Ascending aorta (tissue), 2 donors: ENCODE measurements at regions not wholly inside any gene's neighbourhood (a gene's known extent, or its start where the extent isn't known, plus 50 kb on each side); places are given as distances from the start of the nearest gene placed in this dataset.

Experiments used
- DNase-seq, 2 donors: peaks; one replicate each; pipeline ENCODE4 v3.0.0-alpha.2; 2019; ENCODE audit warnings: low spot score in 2 of 2
- H3K27ac ChIP-seq, 2 donors: fragments of 200-600 bp; sonication (generic); one replicate each; pipeline ENCODE4 v1.5.1; 2016 to 2017; ENCODE audit warnings: mild to moderate bottlenecking in 1 of 2
- H3K27me3 ChIP-seq: fragments of 200-600 bp; sonication (generic); one replicate; pipeline ENCODE4 v1.5.1; 2017
- H3K36me3 ChIP-seq, 2 donors: fragments of 200-600 bp; sonication (generic); one replicate each; pipeline ENCODE4 v1.5.1; 2016
- H3K4me1 ChIP-seq, 2 donors: fragments of 200-600 bp; sonication (generic); one replicate each; pipeline ENCODE4 v1.5.1; 2016 to 2017; ENCODE audit warnings: mild to moderate bottlenecking in 1 of 2
- H3K4me3 ChIP-seq, 2 donors: fragments of 200-600 bp; sonication (generic); one replicate each; pipeline ENCODE4 v1.5.1; 2016 to 2017; ENCODE audit warnings: mild to moderate bottlenecking in 1 of 2
- H3K9me3 ChIP-seq, 2 donors: fragments of 200-600 bp; sonication (generic); one replicate each; pipeline ENCODE4 v1.5.1; 2016
- intact Hi-C: fragments of 100-400 bp; cut with DNase I; formaldehyde crosslinking; loops from one replicate; pipeline ENCODE4 v1.15.1; 2023
- TF ChIP-seq, protein P1 (sequence below), 3 experiments: fragments of 200-600 bp in 2 of 3; fragments of 450-650 bp in 1 of 3; sonication (generic) in 2 of 3; IDR thresholded peaks; one replicate each; pipeline ENCODE4 v1.5.1; 2016 to 2019; ENCODE audit warnings: antibody characterized with exemption in 3 of 3, mild to moderate bottlenecking in 1 of 3, moderate library complexity in 1 of 3

DNA sequence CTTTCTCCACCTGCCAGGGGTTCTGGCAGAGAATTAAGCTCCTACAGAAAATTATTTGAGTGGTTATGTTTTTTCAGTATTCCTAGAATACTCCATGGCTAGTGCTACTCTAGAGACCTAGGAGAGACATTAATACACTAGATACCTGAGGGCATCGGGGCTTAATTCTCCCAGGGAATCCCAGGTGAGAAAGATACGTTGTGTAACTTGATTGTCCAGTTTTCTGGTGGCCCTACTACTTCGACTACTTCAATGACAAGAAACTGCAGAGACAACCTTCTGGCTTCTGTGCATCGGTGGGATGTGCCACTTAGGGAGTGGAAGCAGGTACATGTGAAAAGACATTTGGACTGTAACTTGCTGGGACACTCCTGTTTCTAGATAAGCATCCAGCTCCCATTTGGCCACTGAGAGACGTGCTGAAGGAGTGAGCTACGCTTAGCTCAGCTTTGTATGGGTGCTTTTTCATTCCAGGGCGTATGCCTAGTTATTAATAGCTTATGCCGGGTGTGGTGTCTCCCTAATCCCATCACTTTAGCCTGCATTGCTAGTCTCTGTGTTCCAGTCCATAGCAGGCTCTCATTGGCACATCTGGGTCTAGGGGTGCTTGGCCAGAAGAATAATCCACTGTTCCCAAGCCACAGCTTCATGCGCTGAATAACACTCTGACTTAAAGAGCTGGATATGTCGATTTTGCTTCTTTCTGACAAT lies 300.7 kb downstream of the SIPA1L2 start:
- Histone ChIP-seq H3K9me3 (no peaks in the 10 kb centered on the region), H3K36me3 (no peaks in the 10 kb centered on the region), H3K27me3 (no peaks in the 10 kb centered on the region), H3K4me3 (no peak overlapping the region), H3K27ac (no peak overlapping the region), H3K4me1 (no peaks in the 10 kb centered on the region)
- intact Hi-C loops = no loop called here
- TF ChIP-seq, protein P1, sequence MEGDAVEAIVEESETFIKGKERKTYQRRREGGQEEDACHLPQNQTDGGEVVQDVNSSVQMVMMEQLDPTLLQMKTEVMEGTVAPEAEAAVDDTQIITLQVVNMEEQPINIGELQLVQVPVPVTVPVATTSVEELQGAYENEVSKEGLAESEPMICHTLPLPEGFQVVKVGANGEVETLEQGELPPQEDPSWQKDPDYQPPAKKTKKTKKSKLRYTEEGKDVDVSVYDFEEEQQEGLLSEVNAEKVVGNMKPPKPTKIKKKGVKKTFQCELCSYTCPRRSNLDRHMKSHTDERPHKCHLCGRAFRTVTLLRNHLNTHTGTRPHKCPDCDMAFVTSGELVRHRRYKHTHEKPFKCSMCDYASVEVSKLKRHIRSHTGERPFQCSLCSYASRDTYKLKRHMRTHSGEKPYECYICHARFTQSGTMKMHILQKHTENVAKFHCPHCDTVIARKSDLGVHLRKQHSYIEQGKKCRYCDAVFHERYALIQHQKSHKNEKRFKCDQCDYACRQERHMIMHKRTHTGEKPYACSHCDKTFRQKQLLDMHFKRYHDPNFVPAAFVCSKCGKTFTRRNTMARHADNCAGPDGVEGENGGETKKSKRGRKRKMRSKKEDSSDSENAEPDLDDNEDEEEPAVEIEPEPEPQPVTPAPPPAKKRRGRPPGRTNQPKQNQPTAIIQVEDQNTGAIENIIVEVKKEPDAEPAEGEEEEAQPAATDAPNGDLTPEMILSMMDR (IDR thresholded peaks at IDR 0.05) = no peak
- DNase-seq = no peak

DNA sequence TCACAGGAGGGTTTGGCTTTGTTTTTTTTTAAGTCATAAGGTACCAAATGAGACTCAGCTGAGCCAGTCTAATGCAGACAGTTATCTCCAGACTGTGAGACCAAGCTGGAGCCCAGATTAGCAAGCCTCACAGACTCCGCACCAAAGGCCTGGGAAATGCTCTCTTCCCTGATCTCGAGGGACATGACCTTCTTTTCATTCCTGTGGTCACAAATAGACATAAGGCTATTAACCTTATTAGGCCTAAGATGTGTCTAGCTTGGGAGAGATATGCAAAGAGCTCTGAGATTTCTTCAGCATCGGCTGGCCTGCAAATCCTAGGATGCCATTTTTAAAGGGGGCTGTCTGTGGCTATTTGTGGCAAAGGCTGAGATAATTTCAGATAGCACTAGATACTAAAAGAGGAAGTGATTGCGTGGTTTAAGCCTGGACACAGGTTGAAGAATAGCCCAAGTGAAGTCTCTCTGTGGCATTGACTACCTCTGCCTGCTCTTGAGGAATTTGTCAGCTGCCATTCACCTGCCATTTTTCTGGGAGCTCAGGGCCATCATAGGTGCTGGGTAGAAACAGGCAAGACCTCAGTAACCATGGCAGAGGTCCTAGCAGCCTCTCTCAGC lies 301.3 kb downstream of the SIPA1L2 start:
- intact Hi-C loops = no loop called here
- DNase-seq = no peak
- Histone ChIP-seq H3K36me3 (no peaks in the 10 kb centered on the region), H3K9me3 (no peaks in the 10 kb centered on the region), H3K4me3 (no peak overlapping the region), H3K4me1 (no peaks in the 10 kb centered on the region), H3K27ac (no peak overlapping the region), H3K27me3 (no peaks in the 10 kb centered on the region)
- TF ChIP-seq, protein P1 (IDR thresholded peaks at IDR 0.05) = no peak

DNA sequence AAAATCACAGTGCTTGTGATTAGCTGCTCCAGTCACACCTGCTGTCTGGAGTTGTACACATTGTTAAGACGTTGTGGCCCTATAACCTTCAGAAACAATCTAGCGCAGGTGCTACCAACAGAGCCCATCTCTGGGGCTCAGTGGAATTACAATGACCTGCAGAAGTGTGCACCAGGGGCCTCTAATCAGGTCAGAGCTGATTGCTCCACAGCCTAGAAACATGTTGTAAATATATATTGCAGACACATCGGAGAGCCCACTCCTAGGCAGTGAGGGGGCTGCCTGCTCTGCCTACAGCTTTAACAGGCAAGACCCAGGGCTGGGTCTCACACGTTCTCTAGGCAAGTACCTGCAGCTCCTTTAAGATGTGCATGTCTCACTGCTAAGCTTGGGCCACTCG lies 302.0 kb downstream of the SIPA1L2 start:
- Histone ChIP-seq H3K4me1 (no peaks in the 10 kb centered on the region), H3K27ac (no peak overlapping the region), H3K36me3 (no peaks in the 10 kb centered on the region), H3K4me3 (no peak overlapping the region), H3K9me3 (no peaks in the 10 kb centered on the region), H3K27me3 (no peaks in the 10 kb centered on the region)
- TF ChIP-seq, protein P1 (IDR thresholded peaks at IDR 0.05) = no peak
- no peak for DNase-seq
- intact Hi-C loops = no loop called here

DNA sequence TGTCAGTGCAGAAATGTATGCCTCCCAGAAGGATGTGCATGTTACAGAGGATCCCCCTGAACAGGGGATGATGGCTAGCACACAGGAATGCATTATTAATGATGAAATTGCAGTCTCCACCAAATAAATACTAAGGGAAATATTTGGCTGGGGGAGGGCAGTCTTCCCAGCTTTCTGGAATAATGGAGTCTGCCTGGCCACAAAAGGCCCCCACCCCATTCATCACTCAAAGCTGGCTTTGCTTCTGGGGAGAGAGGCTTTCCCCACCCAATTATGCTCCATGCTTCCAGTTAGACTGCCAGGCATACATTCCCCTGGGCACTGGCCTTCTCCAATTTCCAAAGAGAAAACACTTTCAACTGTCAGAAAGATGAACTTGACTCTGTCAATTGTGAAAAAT lies 302.7 kb downstream of the SIPA1L2 start:
- TF ChIP-seq, protein P1 (IDR thresholded peaks at IDR 0.05) = no peak
- intact Hi-C loops = no loop called here
- Histone ChIP-seq H3K36me3 (no peaks in the 10 kb centered on the region), H3K27ac (no peak overlapping the region), H3K27me3 (no peaks in the 10 kb centered on the region), H3K9me3 (no peaks in the 10 kb centered on the region), H3K4me1 (no peaks in the 10 kb centered on the region), H3K4me3 (no peak overlapping the region)
- no peak for DNase-seq

DNA sequence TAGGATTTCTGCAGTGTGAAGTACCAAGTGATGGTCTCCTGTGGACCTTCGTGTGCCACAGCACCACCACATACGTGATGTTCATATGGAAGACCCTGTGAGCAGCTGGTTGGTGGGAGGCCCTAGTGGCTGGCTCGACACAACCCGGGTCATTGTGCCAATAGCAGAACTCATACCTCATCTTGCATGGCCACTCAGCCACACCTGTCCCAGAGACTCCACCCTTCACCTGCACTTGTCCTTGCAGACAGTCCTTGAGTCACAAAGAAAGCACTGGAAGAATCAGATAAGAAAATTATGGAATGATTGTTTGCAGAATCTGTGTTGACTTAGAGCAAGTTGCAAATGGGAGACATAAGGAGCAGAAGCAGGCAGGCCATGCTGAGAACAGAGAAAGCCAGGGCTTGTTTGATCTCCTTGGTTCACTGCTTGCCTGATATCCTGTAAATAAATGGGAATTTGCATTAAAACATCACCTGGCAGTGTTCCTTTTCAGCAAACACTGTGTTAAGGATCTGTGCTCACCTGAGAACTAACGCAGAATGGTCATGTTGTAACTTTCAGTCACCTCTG lies 307.7 kb downstream of the SIPA1L2 start:
- intact Hi-C loops = no loop called here
- Histone ChIP-seq H3K9me3 (no peaks in the 10 kb centered on the region), H3K4me3 (no peak overlapping the region), H3K27me3 (no peaks in the 10 kb centered on the region), H3K4me1 (no peaks in the 10 kb centered on the region), H3K27ac (no peak overlapping the region), H3K36me3 (no peaks in the 10 kb centered on the region)
- TF ChIP-seq, protein P1 (IDR thresholded peaks at IDR 0.05) = no peak
- no peak for DNase-seq
